22Rv1 (cell line): ENCODE measurements at regions not wholly inside any gene's neighbourhood (a gene's known extent, or its start where the extent isn't known, plus 50 kb on each side); places are given as distances from the start of the nearest gene placed in this dataset.

Source experiments
- ZFX ChIP-seq: fragments of 450-650 bp; IDR thresholded peaks from 2 replicates; pipeline ENCODE4 v1.6.1; 2017; ENCODE audit warnings: antibody characterized with exemption, borderline replicate concordance
- TF ChIP-seq, protein P1 (sequence below): fragments of 450-650 bp; IDR thresholded peaks from 2 replicates; pipeline ENCODE4 v1.5.1; 2017; ENCODE audit warnings: mild to moderate bottlenecking

DNA sequence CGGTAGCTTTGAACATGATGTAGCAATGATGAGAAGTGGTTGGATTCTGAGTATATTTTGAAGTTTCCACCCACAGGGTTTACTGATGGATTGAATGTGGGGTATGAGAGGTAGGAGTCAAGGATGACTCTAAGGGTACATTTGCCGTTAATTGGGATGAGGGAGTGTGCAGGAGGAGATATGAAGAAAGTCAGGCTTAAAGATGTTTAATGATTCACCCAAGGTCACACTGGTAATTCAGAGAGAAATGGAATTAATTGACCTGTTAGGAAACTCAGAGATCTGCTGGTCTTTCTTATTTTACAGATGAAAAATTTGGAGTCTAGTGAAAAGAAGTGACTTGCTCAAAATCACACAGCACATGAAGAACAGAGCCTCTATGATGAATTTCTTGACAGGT lies 390.7 kb downstream of the GBA3 start:
- TF ChIP-seq, protein P1, sequence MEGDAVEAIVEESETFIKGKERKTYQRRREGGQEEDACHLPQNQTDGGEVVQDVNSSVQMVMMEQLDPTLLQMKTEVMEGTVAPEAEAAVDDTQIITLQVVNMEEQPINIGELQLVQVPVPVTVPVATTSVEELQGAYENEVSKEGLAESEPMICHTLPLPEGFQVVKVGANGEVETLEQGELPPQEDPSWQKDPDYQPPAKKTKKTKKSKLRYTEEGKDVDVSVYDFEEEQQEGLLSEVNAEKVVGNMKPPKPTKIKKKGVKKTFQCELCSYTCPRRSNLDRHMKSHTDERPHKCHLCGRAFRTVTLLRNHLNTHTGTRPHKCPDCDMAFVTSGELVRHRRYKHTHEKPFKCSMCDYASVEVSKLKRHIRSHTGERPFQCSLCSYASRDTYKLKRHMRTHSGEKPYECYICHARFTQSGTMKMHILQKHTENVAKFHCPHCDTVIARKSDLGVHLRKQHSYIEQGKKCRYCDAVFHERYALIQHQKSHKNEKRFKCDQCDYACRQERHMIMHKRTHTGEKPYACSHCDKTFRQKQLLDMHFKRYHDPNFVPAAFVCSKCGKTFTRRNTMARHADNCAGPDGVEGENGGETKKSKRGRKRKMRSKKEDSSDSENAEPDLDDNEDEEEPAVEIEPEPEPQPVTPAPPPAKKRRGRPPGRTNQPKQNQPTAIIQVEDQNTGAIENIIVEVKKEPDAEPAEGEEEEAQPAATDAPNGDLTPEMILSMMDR = no peak
- no peak for TF ChIP-seq ZFX
